ENCODE measurements at regions not wholly inside any gene's neighbourhood (a gene's known extent, or its start where the extent isn't known, plus 50 kb on each side); places are given as distances from the start of the nearest gene placed in this dataset.
"Not testable (repeated sequence)": the region's sequence is repeated elsewhere in the genome, so short reads cannot be mapped to it uniquely, and the experiment has no call there.

DNA sequence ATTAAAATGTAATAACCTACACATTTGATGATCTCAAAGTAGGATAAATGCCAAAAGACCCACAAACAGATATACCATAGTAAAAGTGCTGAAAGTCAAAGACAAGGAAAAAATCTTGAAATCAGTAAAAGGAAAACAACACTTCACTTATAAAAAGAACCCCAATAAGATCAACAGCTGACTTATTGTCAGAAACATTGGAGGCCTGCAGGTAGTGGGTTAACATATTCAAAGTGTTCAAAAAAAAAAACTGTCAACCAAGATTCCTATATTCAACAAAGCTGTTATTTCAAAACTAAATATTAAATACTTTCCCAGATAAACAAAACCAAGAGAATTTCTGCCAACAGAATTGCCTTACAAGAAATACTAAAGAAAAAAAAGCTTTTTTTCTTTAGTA lies 347.1 kb downstream of the GUCY2F start:
- no peak overlapping the region for H3K4me3 ChIP-seq
- no peak for DNase-seq
- H3K9ac ChIP-seq (ENCODE audit: insufficient read depth in 1 of 2, low read length in 2 of 2), result no peak overlapping the region
- H3K36me3 ChIP-seq (ENCODE audit: control insufficient read depth in 4 of 4, insufficient read depth in 4 of 4, low read length in 4 of 4), result no peaks in the 10 kb centered on the region
- no peak overlapping the region for H3K27ac ChIP-seq (ENCODE audit: low read depth in 1 of 2, low read length in 1 of 2)
- peaks cover 0 to 2% (median 0%) of the 10 kb centered on the region in 3 donors for H3K27me3 ChIP-seq (ENCODE audit: control insufficient read depth in 3 of 3, insufficient read depth in 3 of 3, low read length in 2 of 3)
- H3K9me3 ChIP-seq (ENCODE audit: control insufficient read depth in 4 of 4, insufficient read depth in 3 of 4, low read length in 3 of 4), result peaks cover 0 to 4% (median 1%) of the 10 kb centered on the region in 4 donors
- no peak for ATAC-seq (ENCODE audit: insufficient read depth, low FRiP score)
- no peaks in the 10 kb centered on the region for H3K4me1 ChIP-seq (ENCODE audit: control insufficient read depth in 5 of 5, insufficient read depth in 5 of 5, low read length in 5 of 5)
- TF ChIP-seq, protein P1, sequence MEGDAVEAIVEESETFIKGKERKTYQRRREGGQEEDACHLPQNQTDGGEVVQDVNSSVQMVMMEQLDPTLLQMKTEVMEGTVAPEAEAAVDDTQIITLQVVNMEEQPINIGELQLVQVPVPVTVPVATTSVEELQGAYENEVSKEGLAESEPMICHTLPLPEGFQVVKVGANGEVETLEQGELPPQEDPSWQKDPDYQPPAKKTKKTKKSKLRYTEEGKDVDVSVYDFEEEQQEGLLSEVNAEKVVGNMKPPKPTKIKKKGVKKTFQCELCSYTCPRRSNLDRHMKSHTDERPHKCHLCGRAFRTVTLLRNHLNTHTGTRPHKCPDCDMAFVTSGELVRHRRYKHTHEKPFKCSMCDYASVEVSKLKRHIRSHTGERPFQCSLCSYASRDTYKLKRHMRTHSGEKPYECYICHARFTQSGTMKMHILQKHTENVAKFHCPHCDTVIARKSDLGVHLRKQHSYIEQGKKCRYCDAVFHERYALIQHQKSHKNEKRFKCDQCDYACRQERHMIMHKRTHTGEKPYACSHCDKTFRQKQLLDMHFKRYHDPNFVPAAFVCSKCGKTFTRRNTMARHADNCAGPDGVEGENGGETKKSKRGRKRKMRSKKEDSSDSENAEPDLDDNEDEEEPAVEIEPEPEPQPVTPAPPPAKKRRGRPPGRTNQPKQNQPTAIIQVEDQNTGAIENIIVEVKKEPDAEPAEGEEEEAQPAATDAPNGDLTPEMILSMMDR (IDR thresholded peaks at IDR 0.05; ENCODE audit: control extremely low read depth, extremely low read depth), result no peak

DNA sequence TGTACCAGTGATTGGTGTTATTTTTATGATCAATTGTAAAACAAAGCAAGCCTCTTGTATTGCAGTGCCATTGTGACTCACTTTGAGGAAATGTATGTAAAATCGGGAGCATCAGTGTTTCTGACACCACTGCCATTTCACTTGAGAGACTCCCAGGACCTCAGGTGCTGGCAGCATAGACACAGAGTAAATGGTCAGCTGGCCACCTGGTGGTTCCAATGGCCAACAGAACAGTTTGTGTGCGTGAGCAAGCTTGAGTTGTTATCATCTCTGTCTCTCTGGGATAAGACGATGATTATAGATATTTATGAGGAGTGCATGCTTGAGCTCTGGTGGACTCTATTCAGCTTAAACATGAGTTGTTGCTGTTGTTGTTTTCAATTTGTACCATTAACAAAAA lies 356.6 kb downstream of the GUCY2F start:
- ATAC-seq (ENCODE audit: insufficient read depth, low FRiP score) (no peak), DNase-seq (no peak)
- 78 to 100% methylated on average over 3 of the region's 3 CpGs for WGBS, 2 donors
- H3K36me3 ChIP-seq (ENCODE audit: control insufficient read depth in 4 of 4, insufficient read depth in 4 of 4, low read length in 4 of 4), result no peaks in the 10 kb centered on the region
- no peak overlapping the region for H3K9ac ChIP-seq (ENCODE audit: insufficient read depth in 1 of 2, low read length in 2 of 2)
- TF ChIP-seq, protein P1 (IDR thresholded peaks at IDR 0.05; ENCODE audit: control extremely low read depth, extremely low read depth), result no peak
- H3K4me3 ChIP-seq, result no peak overlapping the region
- no peak overlapping the region for H3K27ac ChIP-seq (ENCODE audit: low read depth in 1 of 2, low read length in 1 of 2)
- H3K4me1 ChIP-seq (ENCODE audit: control insufficient read depth in 5 of 5, insufficient read depth in 5 of 5, low read length in 5 of 5), result no peaks in the 10 kb centered on the region
- no peaks in the 10 kb centered on the region for H3K9me3 ChIP-seq (ENCODE audit: control insufficient read depth in 4 of 4, insufficient read depth in 3 of 4, low read length in 3 of 4)
- H3K27me3 ChIP-seq (ENCODE audit: control insufficient read depth in 3 of 3, insufficient read depth in 3 of 3, low read length in 2 of 3), result peaks cover 0 to 29% (median 2%) of the 10 kb centered on the region in 3 donors

DNA sequence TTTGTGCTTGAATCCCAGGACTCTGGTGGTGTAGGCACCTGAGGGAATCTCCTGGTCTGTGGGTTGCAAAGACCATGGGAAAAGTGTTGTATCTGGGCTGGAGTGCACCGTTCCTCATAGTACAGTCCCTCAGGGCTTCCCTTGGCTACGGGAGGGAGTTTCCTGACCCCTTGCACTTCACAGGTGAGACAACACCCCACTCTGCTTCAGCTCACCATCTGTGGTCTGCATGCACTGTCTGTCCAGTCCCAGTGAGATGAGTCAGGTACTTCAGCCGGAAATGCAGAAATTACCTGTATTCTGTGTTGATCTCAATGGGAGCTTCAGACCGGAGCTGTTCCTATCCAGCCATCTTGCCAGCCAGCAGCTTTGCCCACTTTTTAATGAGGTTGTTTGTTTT lies 353.0 kb upstream of the IRS4 start:
- 84 to 93% methylated on average over 4 of the region's 4 CpGs for WGBS, 2 donors
- Histone ChIP-seq H3K9me3 (ENCODE audit: control insufficient read depth in 4 of 4, insufficient read depth in 3 of 4, low read length in 3 of 4) (peaks cover 0 to 3% (median 0%) of the 10 kb centered on the region in 4 donors), H3K4me3 (no peak overlapping the region), H3K9ac (ENCODE audit: insufficient read depth in 1 of 2, low read length in 2 of 2) (no peak overlapping the region), H3K4me1 (ENCODE audit: control insufficient read depth in 5 of 5, insufficient read depth in 5 of 5, low read length in 5 of 5) (no peaks in the 10 kb centered on the region), H3K36me3 (ENCODE audit: control insufficient read depth in 4 of 4, insufficient read depth in 4 of 4, low read length in 4 of 4) (no peaks in the 10 kb centered on the region), H3K27ac (ENCODE audit: low read depth in 1 of 2, low read length in 1 of 2) (no peak overlapping the region), H3K27me3 (ENCODE audit: control insufficient read depth in 3 of 3, insufficient read depth in 3 of 3, low read length in 2 of 3) (no peaks in the 10 kb centered on the region)
- ATAC-seq (ENCODE audit: insufficient read depth, low FRiP score), result no peak
- no peak for DNase-seq
- TF ChIP-seq, protein P1 (IDR thresholded peaks at IDR 0.05; ENCODE audit: control extremely low read depth, extremely low read depth), result no peak

DNA sequence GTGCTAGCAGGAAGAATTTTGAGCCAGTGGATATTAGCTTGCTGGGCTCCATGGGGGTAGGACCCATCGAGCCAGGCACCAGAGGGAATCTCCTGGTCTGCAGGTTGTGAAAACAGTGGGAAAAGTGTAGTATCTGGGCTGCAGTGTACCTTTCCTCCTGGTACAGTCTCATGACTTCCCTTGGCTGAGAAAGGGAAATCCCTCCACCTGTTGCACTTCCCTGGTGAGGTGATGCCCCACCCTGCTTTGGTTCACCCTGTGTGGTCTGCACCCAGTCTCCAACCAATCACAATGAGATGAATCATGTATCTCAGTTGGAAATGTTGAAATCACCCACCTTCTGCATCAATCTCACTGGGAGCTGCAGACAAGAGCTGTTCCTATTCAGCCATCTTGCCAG lies 341.4 kb upstream of the IRS4 start:
- H3K27ac ChIP-seq (ENCODE audit: low read depth in 1 of 2, low read length in 1 of 2), result no peak overlapping the region
- no peaks in the 10 kb centered on the region for H3K36me3 ChIP-seq (ENCODE audit: control insufficient read depth in 4 of 4, insufficient read depth in 4 of 4, low read length in 4 of 4)
- H3K9ac ChIP-seq (ENCODE audit: insufficient read depth in 1 of 2, low read length in 2 of 2), result no peak overlapping the region
- no peak for DNase-seq
- no peaks in the 10 kb centered on the region for H3K27me3 ChIP-seq (ENCODE audit: control insufficient read depth in 3 of 3, insufficient read depth in 3 of 3, low read length in 2 of 3)
- H3K4me3 ChIP-seq, result no peak overlapping the region
- TF ChIP-seq, protein P1 (IDR thresholded peaks at IDR 0.05; ENCODE audit: control extremely low read depth, extremely low read depth), result no peak
- peaks cover 0 to 3% (median 0%) of the 10 kb centered on the region in 4 donors for H3K9me3 ChIP-seq (ENCODE audit: control insufficient read depth in 4 of 4, insufficient read depth in 3 of 4, low read length in 3 of 4)
- H3K4me1 ChIP-seq (ENCODE audit: control insufficient read depth in 5 of 5, insufficient read depth in 5 of 5, low read length in 5 of 5), result no peaks in the 10 kb centered on the region
- no peak for ATAC-seq (ENCODE audit: insufficient read depth, low FRiP score)
- 44 to 69% methylated on average over 1 of the region's 1 CpG for WGBS, 2 donors

DNA sequence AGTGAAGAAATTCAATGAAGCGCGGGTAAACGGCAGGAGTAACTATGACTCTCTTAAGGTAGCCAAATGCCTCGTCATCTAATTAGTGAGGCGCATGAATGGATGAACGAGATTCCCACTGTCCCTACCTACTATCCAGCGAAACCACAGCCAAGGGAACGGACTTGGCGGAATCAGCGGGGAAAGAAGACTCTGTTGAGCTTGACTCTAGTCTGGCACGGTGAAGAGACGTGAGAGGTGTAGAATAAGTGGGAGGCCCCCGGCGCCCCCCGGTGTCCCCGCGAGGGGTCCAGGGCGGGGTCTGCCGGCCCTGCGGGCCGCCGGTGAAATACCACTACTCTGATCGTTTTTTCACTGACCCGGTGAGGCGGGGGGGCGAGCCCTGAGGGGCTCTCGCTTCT lies 317.8 kb upstream of the IRS4 start:
- H3K27ac ChIP-seq (ENCODE audit: low read depth in 1 of 2, low read length in 1 of 2); H3K27me3 ChIP-seq (ENCODE audit: control insufficient read depth in 3 of 3, insufficient read depth in 3 of 3, low read length in 2 of 3); H3K9ac ChIP-seq (ENCODE audit: insufficient read depth in 1 of 2, low read length in 2 of 2); H3K9me3 ChIP-seq (ENCODE audit: control insufficient read depth in 4 of 4, insufficient read depth in 3 of 4, low read length in 3 of 4); H3K4me1 ChIP-seq (ENCODE audit: control insufficient read depth in 5 of 5, insufficient read depth in 5 of 5, low read length in 5 of 5); ATAC-seq (ENCODE audit: insufficient read depth, low FRiP score); H3K4me3 ChIP-seq; H3K36me3 ChIP-seq (ENCODE audit: control insufficient read depth in 4 of 4, insufficient read depth in 4 of 4, low read length in 4 of 4): not testable (repeated sequence)
- DNase-seq, result peak; percentile 4 to 23 (median 16)
- 70 to 81% methylated on average over 21 to 27 of the region's 27 CpGs for WGBS, 2 donors
